ENCODE measurements at regions not wholly inside any gene's neighbourhood (a gene's known extent, or its start where the extent isn't known, plus 50 kb on each side); places are given as distances from the start of the nearest gene placed in this dataset.

GRCh38 chr1:238345837-238346236 lies 455.1 kb upstream of the ZP4 start:
- Histone ChIP-seq H3K36me3 (ENCODE audit: control insufficient read depth in 2 of 2, extremely low read depth in 1 of 2, insufficient read depth in 2 of 2, low read length in 2 of 2) (no peaks in the 10 kb centered on the region), H3K4me1 (ENCODE audit: control insufficient read depth, extremely low read depth, insufficient read depth, low read length) (no peaks in the 10 kb centered on the region), H3K79me2 (ENCODE audit: control insufficient read depth, insufficient read depth, low read length) (no peaks in the 10 kb centered on the region), H3K9me3 (replicated peaks; ENCODE audit: control insufficient read depth, insufficient read depth, low read length) (no peaks in the 10 kb centered on the region), H4K20me1 (replicated peaks; ENCODE audit: control insufficient read depth, extremely low read depth, insufficient read depth, low read length) (no peaks in the 10 kb centered on the region), H2AFZ (ENCODE audit: low read depth, low read length) (no peak overlapping the region), H3K27ac (ENCODE audit: insufficient read depth, low read depth, low read length) (no peak overlapping the region), H3K4me3 (replicated peaks in 1 of 3; ENCODE audit: insufficient read depth in 1 of 3, low read depth in 1 of 3, low read length in 3 of 3) (no peak overlapping the region), H3K9me1 (replicated peaks; ENCODE audit: control insufficient read depth, extremely low read depth, insufficient read depth, low read length) (no peaks in the 10 kb centered on the region), H3K27me3 (ENCODE audit: control insufficient read depth in 2 of 2, insufficient read depth in 2 of 2, low read length in 2 of 2) (no peaks in the 10 kb centered on the region), H3K4me2 (ENCODE audit: insufficient read depth, low read length) (no peak overlapping the region), H3K9ac (replicated peaks; ENCODE audit: extremely low read depth, insufficient read depth, low read length) (no peak overlapping the region)
- TF ChIP-seq POLR2AphosphoS5 (IDR thresholded peaks at IDR 0.05; ENCODE audit: insufficient read depth, low read depth, low read length) (no peak), POLR2A (IDR thresholded peaks at IDR 0.05; ENCODE audit: low read depth, low read length) (no peak), EZH2 (IDR thresholded peaks at IDR 0.05; ENCODE audit: borderline replicate concordance, low read depth, low read length, severe bottlenecking) (no peak), MAX (IDR thresholded peaks at IDR 0.05; ENCODE audit: insufficient read depth, insufficient read length) (no peak), JUN (IDR thresholded peaks at IDR 0.05; ENCODE audit: borderline replicate concordance, insufficient read depth, insufficient read length, low read depth) (no peak), GATA2 (IDR thresholded peaks at IDR 0.05; ENCODE audit: insufficient read depth, insufficient read length, low read depth, low read length) (no peak), MYC (IDR thresholded peaks at IDR 0.05; ENCODE audit: low read depth, low read length) (no peak), FOS (IDR thresholded peaks at IDR 0.05; ENCODE audit: borderline replicate concordance, insufficient read depth, low read length) (no peak), CTCF (IDR thresholded peaks at IDR 0.05; ENCODE audit: extremely low read depth in 1 of 2, insufficient read depth in 1 of 2, low read depth in 1 of 2, low read length in 2 of 2) (no peak)
- FAIRE-seq (no peak), DNase-seq (ENCODE audit: low read depth, low spot score) (no peak)
- BruUV-seq (replicated peaks): no TSS peak
- dilution Hi-C loops (cut with MboI; ENCODE audit: extremely low pct_ligation_motif_present, low sequenced_read_pairs) (no loop called here), intact Hi-C loops (cut with micrococcal nuclease) (no loop called here)
- POLR2A ChIA-PET: no interaction called here
- CTCF ChIA-PET: no interaction called here

All from endothelial cell of umbilical vein (primary cell).